GM12891 (cell line): ENCODE measurements at regions not wholly inside any gene's neighbourhood (a gene's known extent, or its start where the extent isn't known, plus 50 kb on each side); places are given as distances from the start of the nearest gene placed in this dataset.

Experiments
- PAX5 ChIP-seq: IDR thresholded peaks from 2 replicates; pipeline ENCODE4 v1.6.1; 2011; ENCODE audit warnings: low read length, moderate library complexity, mild to moderate bottlenecking; ENCODE audit not compliant: insufficient read depth, severe bottlenecking
- POLR2A ChIP-seq: IDR thresholded peaks from 2 replicates; pipeline ENCODE4 v1.6.1; 2011; ENCODE audit warnings: low read depth, low read length, control low read depth
- POLR2AphosphoS5 ChIP-seq: IDR thresholded peaks from 2 replicates; pipeline ENCODE4 v1.6.1; 2011; ENCODE audit warnings: low read depth, low read length, control low read depth
- SPI1 ChIP-seq: IDR thresholded peaks from 2 replicates; pipeline ENCODE4 v1.6.1; 2011; ENCODE audit warnings: low read depth, low read length, control low read depth
- TAF1 ChIP-seq: IDR thresholded peaks from 2 replicates; pipeline ENCODE4 v1.6.1; 2011; ENCODE audit warnings: low read depth, low read length, control low read depth

- no peak for TF ChIP-seq POLR2AphosphoS5
- no peak for TF ChIP-seq PAX5
- TF ChIP-seq POLR2A, result no peak
- no peak for TF ChIP-seq TAF1
- TF ChIP-seq SPI1, result no peak
Measured at GRCh38 chr12:97167598-97167997, 260.5 kb downstream of the NEDD1 start.
